WTC11 (cell line): ENCODE measurements at regions not wholly inside any gene's neighbourhood (a gene's known extent, or its start where the extent isn't known, plus 50 kb on each side); places are given as distances from the start of the nearest gene placed in this dataset.

ENCODE experiments used
- ATAC-seq: fragments of 200-7000 bp; cut with Tn5 transposase; 2 replicates; pipeline ENCODE4 v1.10.0; 2021; ENCODE audit warnings: mild to moderate bottlenecking, moderate library complexity
- CTCF ChIA-PET: fragments of 300-600 bp; sonication (Branson Sonifier 250); formaldehyde crosslinking; loops from one replicate; lab custom pipeline; 2021; ENCODE audit warnings: antibody characterized with exemption; lab: Charles Lee
- POLR2A ChIA-PET: fragments of 350-600 bp; sonication (Branson Sonifier 250); formaldehyde crosslinking; loops from one replicate; lab custom pipeline; 2021; ENCODE audit warnings: antibody characterized with exemption; lab: Charles Lee
- DNase-seq: peaks from one replicate; pipeline ENCODE4 v3.0.0; 2021; ENCODE audit warnings: low spot score
- H3K27ac Mint-ChIP-seq: 2 replicates; pipeline ENCODE4 v1.8.0; 2021; ENCODE audit warnings: mixed read lengths
- H3K27me3 Mint-ChIP-seq: 2 replicates; pipeline ENCODE4 v1.8.0; 2021; ENCODE audit warnings: low read depth, mild to moderate bottlenecking, moderate library complexity, mixed read lengths
- H3K36me3 Mint-ChIP-seq: 2 replicates; pipeline ENCODE4 v1.8.0; 2021; ENCODE audit warnings: mixed read lengths
- H3K4me1 Mint-ChIP-seq: 2 replicates; pipeline ENCODE4 v1.8.0; 2022; ENCODE audit warnings: mixed read lengths
- H3K4me3 Mint-ChIP-seq: 2 replicates; pipeline ENCODE4 v1.8.0; 2021; ENCODE audit warnings: mild to moderate bottlenecking, moderate library complexity, mixed read lengths
- H3K9me3 Mint-ChIP-seq: 2 replicates; pipeline ENCODE4 v1.8.0; 2021; ENCODE audit warnings: mixed read lengths
- CREM ChIP-seq: sonication (generic); formaldehyde crosslinking; IDR thresholded peaks from 2 replicates; pipeline ENCODE4 v1.8.1; 2022; ENCODE audit warnings: mild to moderate bottlenecking, missing genetic modification reagents, moderate library complexity
- ELF4 ChIP-seq: sonication (generic); formaldehyde crosslinking; IDR thresholded peaks from 2 replicates; pipeline ENCODE4 v1.8.1; 2022; ENCODE audit warnings: low read depth, mild to moderate bottlenecking, moderate library complexity, missing genetic modification reagents
- FOXK1 ChIP-seq: sonication (generic); formaldehyde crosslinking; IDR thresholded peaks from 2 replicates; pipeline ENCODE4 v1.8.0; 2022; ENCODE audit warnings: mild to moderate bottlenecking, moderate library complexity, missing genetic modification reagents
- FOXP1 ChIP-seq: sonication (generic); formaldehyde crosslinking; IDR thresholded peaks from 2 replicates; pipeline ENCODE4 v1.8.0; 2022; ENCODE audit warnings: missing genetic modification reagents, mild to moderate bottlenecking, moderate library complexity, borderline replicate concordance
- MYBL2 ChIP-seq: sonication (generic); formaldehyde crosslinking; IDR thresholded peaks from 2 replicates; pipeline ENCODE4 v1.8.1; 2023; ENCODE audit warnings: mild to moderate bottlenecking, moderate library complexity, missing genetic modification reagents
- NFATC4 ChIP-seq: fragments of 250-450 bp; sonication (Bioruptor Pico); IDR thresholded peaks from 2 replicates; pipeline ENCODE4 v1.9.0; 2021; ENCODE audit warnings: mild to moderate bottlenecking
- NR3C1 ChIP-seq: sonication (generic); formaldehyde crosslinking; conservative IDR thresholded peaks from 2 replicates; pipeline ENCODE4 v1.8.1; 2023; ENCODE audit warnings: low read depth, mild to moderate bottlenecking, missing genetic modification reagents
- OVOL2 ChIP-seq: fragments of 250-450 bp; sonication (Bioruptor Pico); IDR thresholded peaks from 2 replicates; pipeline ENCODE4 v1.9.0; 2021; ENCODE audit warnings: mild to moderate bottlenecking, borderline replicate concordance
- SMAD3 ChIP-seq: sonication (generic); formaldehyde crosslinking; IDR thresholded peaks from 2 replicates; pipeline ENCODE4 v1.8.0; 2022; ENCODE audit warnings: missing genetic modification reagents, mild to moderate bottlenecking, borderline replicate concordance
- SOX15 ChIP-seq: fragments of 250-450 bp; sonication (Bioruptor Pico); IDR thresholded peaks from 2 replicates; pipeline ENCODE4 v1.9.0; 2021; ENCODE audit warnings: mild to moderate bottlenecking
- TF ChIP-seq, protein P1 (sequence below): fragments of 250-450 bp; sonication (Bioruptor Pico); IDR thresholded peaks from 2 replicates; pipeline ENCODE4 v1.9.0; 2021; ENCODE audit warnings: mild to moderate bottlenecking, borderline replicate concordance
- TF ChIP-seq, protein P2 (sequence below): sonication (generic); formaldehyde crosslinking; IDR thresholded peaks from 2 replicates; pipeline ENCODE4 v1.8.1; 2023; ENCODE audit warnings: mild to moderate bottlenecking, missing genetic modification reagents, borderline replicate concordance
- TF ChIP-seq, protein P3 (sequence below): sonication (generic); formaldehyde crosslinking; IDR thresholded peaks from 2 replicates; pipeline ENCODE4 v1.8.0; 2022; ENCODE audit warnings: mild to moderate bottlenecking, missing genetic modification reagents
- TF ChIP-seq, protein P4 (sequence below): sonication (generic); formaldehyde crosslinking; IDR thresholded peaks from 2 replicates; pipeline ENCODE4 v1.8.0; 2023; ENCODE audit warnings: mild to moderate bottlenecking, missing genetic modification reagents

DNA sequence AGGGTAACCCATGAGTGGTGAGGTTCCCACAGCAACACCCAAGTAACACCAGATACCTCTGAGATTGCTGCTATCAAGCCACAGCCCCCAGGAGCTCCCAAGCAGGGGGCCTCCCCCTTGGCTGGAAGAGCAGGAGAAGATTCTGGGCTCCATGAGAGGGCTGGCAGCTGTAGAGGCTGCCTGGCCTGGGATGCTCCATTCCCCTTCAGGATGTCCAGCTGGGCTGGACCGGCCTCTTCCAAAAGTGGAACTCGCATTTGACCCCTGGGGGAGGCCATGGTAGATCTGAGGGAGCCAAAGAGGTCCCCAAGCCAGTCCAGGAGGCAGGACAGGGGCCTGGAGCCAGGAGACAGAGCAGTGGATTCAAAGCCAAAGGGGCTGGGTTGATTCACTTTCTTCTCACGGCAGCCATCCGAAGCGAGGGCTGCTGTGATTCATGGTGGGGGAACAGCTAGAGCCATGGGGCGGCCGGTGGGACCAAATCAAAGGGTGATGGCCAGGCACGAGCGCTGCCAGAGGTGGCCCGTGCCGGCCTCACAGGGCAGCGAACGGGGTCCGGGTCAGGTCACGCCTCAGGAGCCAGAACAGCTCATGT is 95.3 kb upstream of the ID2 start:
- H3K4me1 Mint-ChIP-seq, result peaks cover 42% of the 10 kb centered on the region
- TF ChIP-seq, protein P1, sequence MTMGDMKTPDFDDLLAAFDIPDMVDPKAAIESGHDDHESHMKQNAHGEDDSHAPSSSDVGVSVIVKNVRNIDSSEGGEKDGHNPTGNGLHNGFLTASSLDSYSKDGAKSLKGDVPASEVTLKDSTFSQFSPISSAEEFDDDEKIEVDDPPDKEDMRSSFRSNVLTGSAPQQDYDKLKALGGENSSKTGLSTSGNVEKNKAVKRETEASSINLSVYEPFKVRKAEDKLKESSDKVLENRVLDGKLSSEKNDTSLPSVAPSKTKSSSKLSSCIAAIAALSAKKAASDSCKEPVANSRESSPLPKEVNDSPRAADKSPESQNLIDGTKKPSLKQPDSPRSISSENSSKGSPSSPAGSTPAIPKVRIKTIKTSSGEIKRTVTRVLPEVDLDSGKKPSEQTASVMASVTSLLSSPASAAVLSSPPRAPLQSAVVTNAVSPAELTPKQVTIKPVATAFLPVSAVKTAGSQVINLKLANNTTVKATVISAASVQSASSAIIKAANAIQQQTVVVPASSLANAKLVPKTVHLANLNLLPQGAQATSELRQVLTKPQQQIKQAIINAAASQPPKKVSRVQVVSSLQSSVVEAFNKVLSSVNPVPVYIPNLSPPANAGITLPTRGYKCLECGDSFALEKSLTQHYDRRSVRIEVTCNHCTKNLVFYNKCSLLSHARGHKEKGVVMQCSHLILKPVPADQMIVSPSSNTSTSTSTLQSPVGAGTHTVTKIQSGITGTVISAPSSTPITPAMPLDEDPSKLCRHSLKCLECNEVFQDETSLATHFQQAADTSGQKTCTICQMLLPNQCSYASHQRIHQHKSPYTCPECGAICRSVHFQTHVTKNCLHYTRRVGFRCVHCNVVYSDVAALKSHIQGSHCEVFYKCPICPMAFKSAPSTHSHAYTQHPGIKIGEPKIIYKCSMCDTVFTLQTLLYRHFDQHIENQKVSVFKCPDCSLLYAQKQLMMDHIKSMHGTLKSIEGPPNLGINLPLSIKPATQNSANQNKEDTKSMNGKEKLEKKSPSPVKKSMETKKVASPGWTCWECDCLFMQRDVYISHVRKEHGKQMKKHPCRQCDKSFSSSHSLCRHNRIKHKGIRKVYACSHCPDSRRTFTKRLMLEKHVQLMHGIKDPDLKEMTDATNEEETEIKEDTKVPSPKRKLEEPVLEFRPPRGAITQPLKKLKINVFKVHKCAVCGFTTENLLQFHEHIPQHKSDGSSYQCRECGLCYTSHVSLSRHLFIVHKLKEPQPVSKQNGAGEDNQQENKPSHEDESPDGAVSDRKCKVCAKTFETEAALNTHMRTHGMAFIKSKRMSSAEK (CRISPR knock-in tag), result no peak
- TF ChIP-seq ELF4 (CRISPR knock-in tag) (no peak), NFATC4 (no peak), CREM (CRISPR knock-in tag) (no peak), SOX15 (CRISPR knock-in tag) (no peak), MYBL2 (CRISPR knock-in tag) (no peak), OVOL2 (CRISPR knock-in tag) (no peak), NR3C1 (CRISPR knock-in tag) (no peak), SMAD3 (CRISPR knock-in tag) (no peak), FOXK1 (CRISPR knock-in tag) (no peak), FOXP1 (CRISPR knock-in tag) (no peak)
- TF ChIP-seq, protein P2, sequence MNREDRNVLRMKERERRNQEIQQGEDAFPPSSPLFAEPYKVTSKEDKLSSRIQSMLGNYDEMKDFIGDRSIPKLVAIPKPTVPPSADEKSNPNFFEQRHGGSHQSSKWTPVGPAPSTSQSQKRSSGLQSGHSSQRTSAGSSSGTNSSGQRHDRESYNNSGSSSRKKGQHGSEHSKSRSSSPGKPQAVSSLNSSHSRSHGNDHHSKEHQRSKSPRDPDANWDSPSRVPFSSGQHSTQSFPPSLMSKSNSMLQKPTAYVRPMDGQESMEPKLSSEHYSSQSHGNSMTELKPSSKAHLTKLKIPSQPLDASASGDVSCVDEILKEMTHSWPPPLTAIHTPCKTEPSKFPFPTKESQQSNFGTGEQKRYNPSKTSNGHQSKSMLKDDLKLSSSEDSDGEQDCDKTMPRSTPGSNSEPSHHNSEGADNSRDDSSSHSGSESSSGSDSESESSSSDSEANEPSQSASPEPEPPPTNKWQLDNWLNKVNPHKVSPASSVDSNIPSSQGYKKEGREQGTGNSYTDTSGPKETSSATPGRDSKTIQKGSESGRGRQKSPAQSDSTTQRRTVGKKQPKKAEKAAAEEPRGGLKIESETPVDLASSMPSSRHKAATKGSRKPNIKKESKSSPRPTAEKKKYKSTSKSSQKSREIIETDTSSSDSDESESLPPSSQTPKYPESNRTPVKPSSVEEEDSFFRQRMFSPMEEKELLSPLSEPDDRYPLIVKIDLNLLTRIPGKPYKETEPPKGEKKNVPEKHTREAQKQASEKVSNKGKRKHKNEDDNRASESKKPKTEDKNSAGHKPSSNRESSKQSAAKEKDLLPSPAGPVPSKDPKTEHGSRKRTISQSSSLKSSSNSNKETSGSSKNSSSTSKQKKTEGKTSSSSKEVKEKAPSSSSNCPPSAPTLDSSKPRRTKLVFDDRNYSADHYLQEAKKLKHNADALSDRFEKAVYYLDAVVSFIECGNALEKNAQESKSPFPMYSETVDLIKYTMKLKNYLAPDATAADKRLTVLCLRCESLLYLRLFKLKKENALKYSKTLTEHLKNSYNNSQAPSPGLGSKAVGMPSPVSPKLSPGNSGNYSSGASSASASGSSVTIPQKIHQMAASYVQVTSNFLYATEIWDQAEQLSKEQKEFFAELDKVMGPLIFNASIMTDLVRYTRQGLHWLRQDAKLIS (CRISPR knock-in tag), result no peak
- TF ChIP-seq, protein P3, sequence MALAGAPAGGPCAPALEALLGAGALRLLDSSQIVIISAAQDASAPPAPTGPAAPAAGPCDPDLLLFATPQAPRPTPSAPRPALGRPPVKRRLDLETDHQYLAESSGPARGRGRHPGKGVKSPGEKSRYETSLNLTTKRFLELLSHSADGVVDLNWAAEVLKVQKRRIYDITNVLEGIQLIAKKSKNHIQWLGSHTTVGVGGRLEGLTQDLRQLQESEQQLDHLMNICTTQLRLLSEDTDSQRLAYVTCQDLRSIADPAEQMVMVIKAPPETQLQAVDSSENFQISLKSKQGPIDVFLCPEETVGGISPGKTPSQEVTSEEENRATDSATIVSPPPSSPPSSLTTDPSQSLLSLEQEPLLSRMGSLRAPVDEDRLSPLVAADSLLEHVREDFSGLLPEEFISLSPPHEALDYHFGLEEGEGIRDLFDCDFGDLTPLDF, result no peak
- TF ChIP-seq, protein P4, sequence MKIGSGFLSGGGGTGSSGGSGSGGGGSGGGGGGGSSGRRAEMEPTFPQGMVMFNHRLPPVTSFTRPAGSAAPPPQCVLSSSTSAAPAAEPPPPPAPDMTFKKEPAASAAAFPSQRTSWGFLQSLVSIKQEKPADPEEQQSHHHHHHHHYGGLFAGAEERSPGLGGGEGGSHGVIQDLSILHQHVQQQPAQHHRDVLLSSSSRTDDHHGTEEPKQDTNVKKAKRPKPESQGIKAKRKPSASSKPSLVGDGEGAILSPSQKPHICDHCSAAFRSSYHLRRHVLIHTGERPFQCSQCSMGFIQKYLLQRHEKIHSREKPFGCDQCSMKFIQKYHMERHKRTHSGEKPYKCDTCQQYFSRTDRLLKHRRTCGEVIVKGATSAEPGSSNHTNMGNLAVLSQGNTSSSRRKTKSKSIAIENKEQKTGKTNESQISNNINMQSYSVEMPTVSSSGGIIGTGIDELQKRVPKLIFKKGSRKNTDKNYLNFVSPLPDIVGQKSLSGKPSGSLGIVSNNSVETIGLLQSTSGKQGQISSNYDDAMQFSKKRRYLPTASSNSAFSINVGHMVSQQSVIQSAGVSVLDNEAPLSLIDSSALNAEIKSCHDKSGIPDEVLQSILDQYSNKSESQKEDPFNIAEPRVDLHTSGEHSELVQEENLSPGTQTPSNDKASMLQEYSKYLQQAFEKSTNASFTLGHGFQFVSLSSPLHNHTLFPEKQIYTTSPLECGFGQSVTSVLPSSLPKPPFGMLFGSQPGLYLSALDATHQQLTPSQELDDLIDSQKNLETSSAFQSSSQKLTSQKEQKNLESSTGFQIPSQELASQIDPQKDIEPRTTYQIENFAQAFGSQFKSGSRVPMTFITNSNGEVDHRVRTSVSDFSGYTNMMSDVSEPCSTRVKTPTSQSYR (CRISPR knock-in tag), result no peak
- TF ChIP-seq, all 79 proteins: peak for 0
- ChIA-PET POLR2A (no interaction called here), CTCF (interaction anchor here (1.2 kb wide), 1 partner anchor 11 kb away, joined by 3 read pairs; no protein-coding TSS in a partner anchor)
- Mint-ChIP-seq H3K27ac (no peak overlapping the region), H3K4me3 (no peak overlapping the region), H3K27me3 (no peaks in the 10 kb centered on the region; the same call in none of the 2 replicates), H3K36me3 (no peaks in the 10 kb centered on the region), H3K9me3 (no peaks in the 10 kb centered on the region)
- DNase-seq (no peak), ATAC-seq (no peak)
